ENCODE measurements at regions not wholly inside any gene's neighbourhood (a gene's known extent, or its start where the extent isn't known, plus 50 kb on each side); places are given as distances from the start of the nearest gene placed in this dataset.

GRCh38 chr2:14715600-14715999 lies 83.1 kb downstream of the LRATD1 start:
- peaks cover 0 to 20% of the 10 kb centered on the region in 2 experiments; a peak in 2 of 4 replicates for H3K4me1 ChIP-seq (ENCODE audit: control insufficient read depth in 1 of 2, insufficient read depth in 2 of 2, low read depth in 1 of 2, low read length in 1 of 2)
- H3K9ac ChIP-seq: no peak overlapping the region
- 42% methylated on average over 1 of the region's 1 CpG for WGBS (ENCODE audit: low lambda C conversion rate)
- H3K27me3 ChIP-seq (ENCODE audit: insufficient read depth): no peaks in the 10 kb centered on the region
- no peaks in the 10 kb centered on the region for H3K9me3 ChIP-seq
- no peaks in the 10 kb centered on the region for H4K20me1 ChIP-seq (ENCODE audit: insufficient read depth)
- H3F3A ChIP-seq (replicated peaks; ENCODE audit: insufficient read depth): no peaks in the 10 kb centered on the region
- no peak overlapping the region for H3K4me2 ChIP-seq
- no peaks in the 10 kb centered on the region for H3K79me2 ChIP-seq (ENCODE audit: insufficient read depth)
- DNase-seq: no peak
- TF ChIP-seq RCOR1 (IDR thresholded peaks at IDR 0.05; ENCODE audit: low read length) (no peak), EZH2phosphoT487 (IDR thresholded peaks at IDR 0.05; ENCODE audit: borderline replicate concordance, low read depth) (no peak), RXRA (IDR thresholded peaks at IDR 0.05; ENCODE audit: borderline replicate concordance, low read depth) (no peak), MXI1 (IDR thresholded peaks at IDR 0.05; ENCODE audit: low read depth, low read length) (no peak), CTCF (IDR thresholded peaks at IDR 0.05) (no peak), RFX5 (IDR thresholded peaks at IDR 0.05; ENCODE audit: low read length) (no peak), REST (IDR thresholded peaks at IDR 0.05; ENCODE audit: low read depth, low read length) (no peak), USF1 (IDR thresholded peaks at IDR 0.05; ENCODE audit: borderline replicate concordance, low read depth) (no peak), FOXM1 (IDR thresholded peaks at IDR 0.05; ENCODE audit: low read depth) (no peak), POLR2AphosphoS5 (IDR thresholded peaks at IDR 0.05; ENCODE audit: low read depth, low read length) (no peak), SMC3 (IDR thresholded peaks at IDR 0.05; ENCODE audit: low read depth, low read length) (no peak), CHD2 (IDR thresholded peaks at IDR 0.05; ENCODE audit: low read length, partially characterized antibody) (no peak), NFIC (IDR thresholded peaks at IDR 0.05; ENCODE audit: borderline replicate concordance) (no peak)
- TF ChIP-seq, protein P1, sequence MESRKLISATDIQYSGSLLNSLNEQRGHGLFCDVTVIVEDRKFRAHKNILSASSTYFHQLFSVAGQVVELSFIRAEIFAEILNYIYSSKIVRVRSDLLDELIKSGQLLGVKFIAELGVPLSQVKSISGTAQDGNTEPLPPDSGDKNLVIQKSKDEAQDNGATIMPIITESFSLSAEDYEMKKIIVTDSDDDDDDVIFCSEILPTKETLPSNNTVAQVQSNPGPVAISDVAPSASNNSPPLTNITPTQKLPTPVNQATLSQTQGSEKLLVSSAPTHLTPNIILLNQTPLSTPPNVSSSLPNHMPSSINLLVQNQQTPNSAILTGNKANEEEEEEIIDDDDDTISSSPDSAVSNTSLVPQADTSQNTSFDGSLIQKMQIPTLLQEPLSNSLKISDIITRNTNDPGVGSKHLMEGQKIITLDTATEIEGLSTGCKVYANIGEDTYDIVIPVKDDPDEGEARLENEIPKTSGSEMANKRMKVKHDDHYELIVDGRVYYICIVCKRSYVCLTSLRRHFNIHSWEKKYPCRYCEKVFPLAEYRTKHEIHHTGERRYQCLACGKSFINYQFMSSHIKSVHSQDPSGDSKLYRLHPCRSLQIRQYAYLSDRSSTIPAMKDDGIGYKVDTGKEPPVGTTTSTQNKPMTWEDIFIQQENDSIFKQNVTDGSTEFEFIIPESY (IDR thresholded peaks at IDR 0.05; ENCODE audit: borderline replicate concordance, low read depth): no peak
- TF ChIP-seq, protein P2, sequence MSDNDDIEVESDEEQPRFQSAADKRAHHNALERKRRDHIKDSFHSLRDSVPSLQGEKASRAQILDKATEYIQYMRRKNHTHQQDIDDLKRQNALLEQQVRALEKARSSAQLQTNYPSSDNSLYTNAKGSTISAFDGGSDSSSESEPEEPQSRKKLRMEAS (IDR thresholded peaks at IDR 0.05; ENCODE audit: low read depth): no peak
- no peak overlapping the region for H2AFZ ChIP-seq (ENCODE audit: low read depth)
- no peak overlapping the region; a peak in 1 of 4 replicates for H3K27ac ChIP-seq (ENCODE audit: low read depth in 2 of 2, low read length in 1 of 2)
- no peaks in the 10 kb centered on the region for H3K9me2 ChIP-seq
- ChIA-PET CTCF (interaction anchor here (1.5 to 4.8 kb wide), 2 partner anchors 81 to 444 kb away, joined by 3 to 15 read pairs; no protein-coding TSS in a partner anchor), POLR2A (no interaction called here)
- H3K4me3 ChIP-seq (ENCODE audit: low read depth in 2 of 2, low read length in 1 of 2): no peak overlapping the region
- H3K36me3 ChIP-seq (replicated peaks in 1 of 2; ENCODE audit: control insufficient read depth in 1 of 2, insufficient read depth in 2 of 2, low read length in 1 of 2): no peaks in the 10 kb centered on the region

Data from SK-N-SH (cell line).